Stimulated activated CD4-positive, alpha-beta T cell treated with anti-CD3 and anti-CD28 coated beads, Interleukin-15, amount 100 ng/mL, for 24 hours (primary cell): ENCODE measurements at regions not wholly inside any gene's neighbourhood (a gene's known extent, or its start where the extent isn't known, plus 50 kb on each side); places are given as distances from the start of the nearest gene placed in this dataset.

Experiments
- DNase-seq: peaks from one replicate; pipeline ENCODE4 v3.0.0-alpha.2; 2020

DNA sequence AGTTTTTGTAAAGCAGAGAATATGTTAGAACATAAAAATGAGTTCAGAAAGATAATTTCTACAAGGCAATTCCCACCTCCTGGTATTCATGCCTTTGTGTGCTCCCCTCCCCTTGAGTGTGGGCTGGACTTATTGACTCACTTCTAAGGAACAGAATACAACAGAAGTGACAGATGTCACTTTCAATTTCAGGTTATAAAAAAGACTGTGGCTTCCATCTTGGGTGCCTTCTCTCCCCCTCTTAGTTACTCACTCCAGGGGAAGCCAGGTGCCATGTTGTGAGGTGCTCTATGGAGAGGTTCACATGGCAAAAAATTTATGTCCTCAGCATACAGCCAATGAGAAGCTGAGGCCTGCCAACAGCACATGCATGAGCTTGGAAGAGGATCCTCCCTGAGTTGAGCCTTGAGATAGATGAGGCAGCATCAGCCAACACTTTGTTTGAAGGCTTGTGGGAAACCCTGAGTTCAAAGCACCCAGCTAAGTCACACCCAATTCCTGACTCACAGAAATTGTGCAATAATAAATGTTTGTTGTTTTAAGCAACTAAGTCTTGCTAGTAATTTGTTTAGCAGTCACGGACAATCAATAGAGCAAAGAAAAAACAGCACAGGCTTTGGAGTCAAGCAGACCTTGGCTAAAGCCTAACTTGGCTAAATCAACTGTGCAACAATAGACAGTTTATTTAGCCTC is 73.5 kb upstream of the NGF start:
- DNase-seq: peak; percentile 15

GRCh38 chr1:115409094-115410015 is 71.3 kb upstream of the NGF start:
- DNase-seq: no peak

GRCh38 chr1:115408533-115408932 is 70.5 kb upstream of the NGF start:
- no peak for DNase-seq

DNA sequence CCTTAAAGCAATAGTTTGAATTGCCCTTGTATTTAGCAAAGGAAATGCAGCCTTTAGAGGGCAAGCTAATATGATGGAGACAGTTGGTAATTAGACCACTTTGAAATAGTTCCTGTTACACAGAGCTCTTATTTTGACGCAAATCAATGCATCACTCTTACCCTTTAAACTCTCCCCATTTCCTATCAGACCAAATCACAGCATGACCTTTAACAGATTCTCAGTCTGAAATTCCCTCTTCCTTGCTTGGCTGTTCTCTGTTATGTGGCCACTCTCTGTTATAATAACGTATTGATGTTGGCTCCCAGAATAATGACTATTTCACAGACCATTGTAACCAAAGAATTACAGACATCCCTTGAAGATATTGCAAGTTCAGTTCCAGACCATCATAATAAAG is 66.9 kb upstream of the NGF start:
- DNase-seq: no peak

- DNase-seq: no peak
Observed at GRCh38 chr1:115402753-115403184, 64.7 kb upstream of the NGF start.

DNA sequence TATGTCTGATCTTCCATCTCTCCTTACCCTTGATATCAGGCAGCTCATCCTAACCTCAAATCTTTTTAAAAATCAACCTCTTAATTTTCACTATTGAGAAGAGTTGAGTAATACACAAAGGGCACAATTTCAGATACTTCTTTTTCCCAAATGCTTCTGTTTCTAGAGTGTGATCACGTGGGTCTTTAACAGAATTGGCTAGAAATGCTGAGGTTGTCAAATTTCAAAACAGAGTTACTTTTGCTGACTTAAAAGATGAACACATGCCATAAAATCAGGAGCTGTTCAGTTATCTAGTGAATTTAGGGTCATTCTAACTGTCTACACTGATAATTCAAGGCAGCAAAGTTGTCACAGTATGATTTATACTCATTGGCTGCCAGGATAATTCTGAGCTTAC is 63.6 kb upstream of the NGF start:
- no peak for DNase-seq

GRCh38 chr1:115400891-115401290 is 62.8 kb upstream of the NGF start:
- DNase-seq: no peak

DNA sequence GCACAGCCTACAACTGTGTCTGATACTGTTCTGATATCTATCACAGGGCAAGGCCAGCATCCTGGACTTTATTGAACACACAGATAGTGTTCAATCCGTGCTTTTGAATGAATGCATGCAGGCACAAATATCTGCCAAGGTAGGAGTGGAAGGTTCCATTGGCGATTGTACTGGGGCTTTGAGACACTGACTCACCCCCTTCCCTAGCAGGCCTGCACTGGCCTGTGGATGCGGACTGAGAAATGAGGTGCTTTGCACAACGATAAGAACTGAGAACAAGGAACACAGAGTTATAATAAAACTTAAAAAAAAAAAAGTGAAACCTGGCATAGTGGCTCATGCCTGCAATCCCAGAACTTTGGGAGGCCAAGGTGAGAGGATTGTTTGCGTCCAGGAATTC is 62.4 kb upstream of the NGF start:
- no peak for DNase-seq

GRCh38 chr1:115398745-115399144 is 60.7 kb upstream of the NGF start:
- no peak for DNase-seq
